GM19025 (cell line): ENCODE measurements at regions not wholly inside any gene's neighbourhood (a gene's known extent, or its start where the extent isn't known, plus 50 kb on each side); places are given as distances from the start of the nearest gene placed in this dataset.
"Not testable (repeated sequence)": the region's sequence is repeated elsewhere in the genome, so short reads cannot be mapped to it uniquely, and the experiment has no call there.

Experiments used
- ATAC-seq: cut with Tn5 transposase; IDR thresholded peaks from one replicate; pipeline ENCODE4 v1.9.1; 2021; ENCODE audit warnings: mild to moderate bottlenecking, low read depth, moderate library complexity; ENCODE audit not compliant: unreplicated experiment

GRCh38 chr4:93888308-93888707 is 59.8 kb downstream of the ATOH1 start:
- no peak for ATAC-seq

DNA sequence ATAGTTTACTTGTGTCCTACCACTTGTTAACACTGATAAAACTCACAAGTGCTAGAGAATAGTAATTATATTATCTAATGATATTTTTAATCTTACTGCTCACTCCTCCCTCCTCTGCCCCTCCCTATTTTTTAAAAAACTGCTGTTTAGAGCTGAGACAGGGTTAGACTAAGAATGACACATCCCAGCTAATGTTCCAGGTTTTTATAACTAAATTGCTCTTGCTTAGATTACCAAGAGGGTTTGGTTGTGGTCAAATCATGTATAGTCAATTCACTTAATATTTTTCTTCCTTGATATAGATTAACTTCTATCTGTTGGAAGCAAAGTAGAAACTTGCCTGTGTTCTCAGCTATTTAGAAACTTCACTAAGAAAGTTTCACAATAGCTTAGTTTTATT is 60.2 kb downstream of the ATOH1 start:
- no peak for ATAC-seq

DNA sequence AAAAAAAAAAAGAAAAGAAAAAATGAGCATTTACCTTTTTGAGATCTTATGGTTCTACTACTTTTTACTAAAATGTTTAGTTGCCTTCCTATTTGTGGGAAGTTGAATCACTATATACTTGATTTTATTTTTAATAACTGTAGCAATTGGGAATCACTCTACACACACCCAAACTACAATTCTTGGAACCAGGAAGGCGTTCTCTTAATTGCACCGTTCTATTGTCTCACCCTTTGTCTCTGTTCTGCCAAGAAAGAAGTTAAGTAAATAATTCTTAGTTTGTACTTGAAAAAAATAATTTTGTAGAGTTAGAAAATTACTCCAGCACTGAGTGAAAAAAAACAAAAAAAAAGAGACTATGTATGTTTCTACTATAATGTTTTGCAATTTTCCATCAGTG is 62.7 kb downstream of the ATOH1 start:
- ATAC-seq: no peak

DNA sequence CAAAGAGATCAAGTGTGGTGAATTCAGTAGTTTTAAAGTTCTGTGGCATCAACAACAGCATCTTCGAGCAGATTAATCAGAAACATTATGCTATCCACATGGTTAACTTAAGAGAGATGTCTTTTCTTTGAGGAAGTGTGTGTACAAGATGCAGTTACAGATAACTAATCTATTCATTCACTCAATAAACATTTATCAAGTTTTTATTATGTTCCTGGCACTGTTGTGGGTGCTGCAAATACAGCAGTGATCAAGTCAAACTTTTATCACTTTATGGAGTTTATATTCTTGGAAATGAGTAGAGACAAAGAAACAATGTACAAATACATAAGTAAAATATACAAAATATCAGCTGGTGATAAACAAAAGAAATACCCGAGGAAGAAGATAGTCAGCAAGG is 66.4 kb downstream of the ATOH1 start:
- no peak for ATAC-seq

- ATAC-seq: no peak
Observed at GRCh38 chr4:93896516-93896915, 68.0 kb downstream of the ATOH1 start.

- no peak for ATAC-seq
Observed at GRCh38 chr4:93897559-93897958, 69.0 kb downstream of the ATOH1 start.

GRCh38 chr4:93908778-93909177 is 80.2 kb downstream of the ATOH1 start:
- no peak for ATAC-seq

- ATAC-seq: no peak
Observed at GRCh38 chr4:93911671-93912070, 83.1 kb downstream of the ATOH1 start.

- no peak for ATAC-seq
Observed at GRCh38 chr4:93912146-93912545, 83.6 kb downstream of the ATOH1 start.

DNA sequence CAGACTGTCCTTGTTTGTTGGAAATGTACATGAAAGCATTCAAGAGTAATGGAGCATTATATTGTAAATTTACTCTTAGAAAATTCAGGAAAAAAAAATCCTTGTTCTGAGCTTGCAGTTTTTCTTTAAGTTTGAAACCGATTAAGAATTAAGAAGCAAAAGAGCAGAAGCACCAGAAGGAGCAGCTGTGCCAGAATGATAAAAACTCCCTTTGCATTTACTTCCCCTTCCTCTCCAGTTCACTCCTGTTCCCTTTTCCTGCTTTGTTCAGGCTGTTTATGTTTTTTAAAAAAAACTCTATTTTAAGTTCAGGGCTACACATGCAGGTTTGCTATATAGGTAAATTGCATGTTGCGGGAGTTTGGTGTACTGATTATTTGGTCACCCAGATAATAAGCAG is 90.3 kb downstream of the ATOH1 start:
- no peak for ATAC-seq

GRCh38 chr4:93923570-93923969 is 95.0 kb downstream of the ATOH1 start:
- not testable (repeated sequence) for ATAC-seq

DNA sequence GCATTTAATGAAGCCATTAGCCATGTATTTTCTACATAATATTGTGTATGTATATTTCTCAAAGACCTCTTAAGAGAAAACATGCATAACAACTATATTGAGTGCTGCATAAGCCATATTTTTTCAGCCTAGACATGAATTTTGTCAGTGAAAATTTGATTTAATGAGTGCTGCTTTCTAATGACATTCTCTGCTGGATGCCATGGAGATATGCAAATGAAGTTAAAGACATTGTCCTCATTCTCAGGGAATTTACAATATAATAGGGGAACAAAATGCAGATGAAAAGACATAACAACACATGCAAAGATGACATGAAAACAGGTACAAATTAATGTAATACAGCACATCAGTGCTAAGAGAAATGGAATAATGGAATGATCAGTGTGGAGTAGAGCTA is 118.7 kb downstream of the ATOH1 start:
- no peak for ATAC-seq

DNA sequence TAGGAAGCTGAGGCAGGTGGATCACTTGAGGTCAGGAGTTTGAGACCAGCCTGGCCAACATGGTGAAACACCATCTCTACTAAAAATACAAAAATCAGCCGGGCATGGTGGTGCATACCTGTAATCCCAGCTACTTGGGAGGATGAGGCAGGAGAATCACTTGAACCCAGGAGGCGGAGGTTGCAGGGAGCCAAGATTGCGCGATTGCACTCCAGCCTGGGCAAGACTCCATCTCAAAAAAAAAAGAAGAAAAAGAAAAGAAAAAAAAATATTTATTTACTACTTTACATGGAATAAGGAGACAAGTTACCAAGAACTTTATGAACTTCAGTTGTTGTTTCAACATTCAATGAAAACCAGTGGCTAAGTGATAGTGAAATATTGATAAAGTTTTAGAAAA is 121.7 kb downstream of the ATOH1 start:
- ATAC-seq: not testable (repeated sequence)

GRCh38 chr4:93957186-93957585 is 128.6 kb downstream of the ATOH1 start:
- no peak for ATAC-seq

GRCh38 chr4:93960450-93960849 is 131.9 kb downstream of the ATOH1 start:
- ATAC-seq: no peak

GRCh38 chr4:93960916-93961315 is 132.4 kb downstream of the ATOH1 start:
- ATAC-seq: no peak

GRCh38 chr4:93981594-93981993 is 153.0 kb downstream of the ATOH1 start:
- no peak for ATAC-seq

- ATAC-seq: no peak
Observed at GRCh38 chr4:93982255-93982654, 153.7 kb downstream of the ATOH1 start.

DNA sequence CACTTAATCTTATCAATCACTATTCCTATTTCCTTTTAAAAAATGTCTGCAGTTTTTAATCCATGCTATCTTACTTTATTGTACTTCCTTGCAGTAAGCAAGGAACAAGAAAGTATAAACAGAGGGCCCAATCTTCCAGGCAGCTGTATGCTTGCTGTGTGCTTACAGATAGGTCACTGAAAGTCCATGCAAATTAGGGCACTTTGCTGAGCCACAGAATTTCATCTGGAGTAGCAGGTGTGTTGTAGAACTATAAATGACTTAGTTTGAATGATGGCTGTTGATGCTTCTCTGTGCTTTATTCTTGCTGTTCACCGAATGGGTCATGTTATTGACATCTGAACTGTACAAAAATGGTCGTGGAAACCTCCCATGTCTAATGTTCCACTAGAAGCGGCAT is 154.6 kb downstream of the ATOH1 start:
- peak; percentile 98 for ATAC-seq

GRCh38 chr4:93994175-93994994 is 165.8 kb downstream of the ATOH1 start:
- no peak for ATAC-seq

- no peak for ATAC-seq
Observed at GRCh38 chr4:93996895-93997294, 168.3 kb downstream of the ATOH1 start.

GRCh38 chr4:94000559-94000958 is 172.0 kb downstream of the ATOH1 start:
- ATAC-seq: no peak

GRCh38 chr4:94006932-94007331 is 178.4 kb downstream of the ATOH1 start:
- ATAC-seq: no peak
